GM12874 (cell line): ENCODE measurements at regions not wholly inside any gene's neighbourhood (a gene's known extent, or its start where the extent isn't known, plus 50 kb on each side); places are given as distances from the start of the nearest gene placed in this dataset.

Experiments used
- CTCF ChIP-seq: IDR thresholded peaks from 2 replicates; pipeline ENCODE4 v1.5.1; 2011; ENCODE audit warnings: low read depth, mild to moderate bottlenecking, control low read depth, low read length, moderate library complexity; ENCODE audit not compliant: insufficient read depth

- TF ChIP-seq CTCF, result no peak
These were observed 139.5 kb downstream of the KIF18A start for GRCh38 chr11:27968461-27968860.

- no peak for TF ChIP-seq CTCF
These were observed 142.4 kb downstream of the KIF18A start for GRCh38 chr11:27965559-27965958.

- TF ChIP-seq CTCF, result no peak
These were observed 144.6 kb downstream of the KIF18A start for GRCh38 chr11:27963370-27963769.

- no peak for TF ChIP-seq CTCF
These were observed 157.8 kb downstream of the KIF18A start for GRCh38 chr11:27949951-27950738.

GRCh38 chr11:27945348-27945747, 162.6 kb downstream of the KIF18A start:
- TF ChIP-seq CTCF, result no peak

GRCh38 chr11:27938011-27938410, 169.9 kb downstream of the KIF18A start:
- TF ChIP-seq CTCF, result no peak

- no peak for TF ChIP-seq CTCF
These were observed 173.2 kb downstream of the KIF18A start for GRCh38 chr11:27934830-27935145.
